ENCODE measurements at regions not wholly inside any gene's neighbourhood (a gene's known extent, or its start where the extent isn't known, plus 50 kb on each side); places are given as distances from the start of the nearest gene placed in this dataset.

DNA sequence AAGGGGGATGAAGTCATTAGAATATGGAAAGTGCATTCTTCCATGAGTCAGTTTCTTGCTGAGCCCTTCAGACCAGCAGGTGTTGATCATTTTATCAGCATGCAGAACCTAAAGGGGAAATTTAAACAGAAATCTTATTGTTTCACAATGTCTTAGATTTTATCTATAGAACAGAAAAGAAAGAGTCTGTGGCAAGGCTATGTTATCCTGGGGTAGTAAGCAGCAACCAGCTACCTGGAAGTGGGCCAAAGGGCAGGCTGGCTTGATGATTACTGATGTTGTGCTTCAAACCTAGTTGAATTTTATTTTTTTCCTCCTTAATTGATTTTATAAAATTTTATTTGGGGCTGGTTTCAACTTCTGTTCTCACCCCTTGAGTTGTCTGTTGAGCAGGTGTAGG, 101.5 kb downstream of the LRRC70 start:
- no peak for TF ChIP-seq POLR2A (IDR thresholded peaks at IDR 0.05)
- Histone ChIP-seq H3K4me1 (no peaks in the 10 kb centered on the region), H3K27me3 (no peaks in the 10 kb centered on the region), H3K36me3 (no peaks in the 10 kb centered on the region), H3K27ac (no peak overlapping the region), H3K9me3 (no peaks in the 10 kb centered on the region), H3K4me3 (no peak overlapping the region)
- ATAC-seq (no peak), DNase-seq (no peak)
- intact Hi-C loops (cut with DNase I) = no loop called here
